ENCODE measurements at regions not wholly inside any gene's neighbourhood (a gene's known extent, or its start where the extent isn't known, plus 50 kb on each side); places are given as distances from the start of the nearest gene placed in this dataset.

- TF ChIP-seq YY1 (IDR thresholded peaks at IDR 0.05; ENCODE audit: insufficient read depth, insufficient read length) (no peak), ZNF274 (IDR thresholded peaks at IDR 0.05; ENCODE audit: low read depth, low read length) (no peak), SUZ12 (IDR thresholded peaks at IDR 0.05; ENCODE audit: extremely low read depth, insufficient read depth, insufficient read length) (no peak)
Measured at GRCh38 chr13:91155512-91156114, 191.9 kb upstream of the MIR17HG start.
